GM06990 (cell line): ENCODE measurements at regions not wholly inside any gene's neighbourhood (a gene's known extent, or its start where the extent isn't known, plus 50 kb on each side); places are given as distances from the start of the nearest gene placed in this dataset.

Experiments used
- DNase-seq: peaks from one replicate; pipeline ENCODE4 v3.0.0-alpha.2; 2011; ENCODE audit not compliant: insufficient read length; ENCODE audit errors: extremely low read depth
- H3K27me3 ChIP-seq: replicated peaks from 2 replicates; pipeline ENCODE4 v1.6.0; 2011; ENCODE audit warnings: low read length; ENCODE audit not compliant: control insufficient read depth, insufficient read depth
- H3K36me3 ChIP-seq: 2 replicates; pipeline ENCODE4 v1.5.1; 2011; ENCODE audit warnings: low read length; ENCODE audit not compliant: control insufficient read depth, insufficient read depth
- H3K4me3 ChIP-seq: replicated peaks from 2 replicates; pipeline ENCODE4 v1.5.1; 2011; ENCODE audit warnings: low read depth, mild to moderate bottlenecking, control low read depth, low read length
- TF ChIP-seq, protein P1 (sequence below): IDR thresholded peaks from 2 replicates; pipeline ENCODE4 v1.5.1; 2011; ENCODE audit warnings: low read length, control low read depth, mild to moderate bottlenecking, inconsistent platforms; ENCODE audit not compliant: insufficient read depth, poor library complexity, severe bottlenecking

DNA sequence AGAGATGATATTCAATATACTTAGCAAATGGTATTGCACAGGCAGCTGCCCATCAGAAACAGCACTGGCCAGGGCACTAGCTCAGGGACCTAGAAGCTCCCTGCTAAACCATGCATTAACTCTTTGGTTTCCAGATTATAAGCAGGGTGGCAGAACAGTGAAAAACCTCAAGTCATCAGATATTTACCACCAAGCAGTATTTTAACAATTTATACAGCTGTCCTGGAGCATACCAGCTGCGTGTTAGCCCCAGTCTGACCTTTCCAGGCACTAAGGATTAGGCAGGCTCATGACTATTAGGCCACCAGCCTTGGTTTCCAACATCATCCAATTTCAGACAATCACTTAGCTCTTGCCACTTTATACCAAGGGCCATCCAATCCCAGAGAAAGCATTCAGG is 326.5 kb downstream of the CAAP1 start:
- Histone ChIP-seq H3K36me3 (no peaks in the 10 kb centered on the region), H3K27me3 (no peaks in the 10 kb centered on the region), H3K4me3 (no peak overlapping the region)
- no peak for DNase-seq
- TF ChIP-seq, protein P1, sequence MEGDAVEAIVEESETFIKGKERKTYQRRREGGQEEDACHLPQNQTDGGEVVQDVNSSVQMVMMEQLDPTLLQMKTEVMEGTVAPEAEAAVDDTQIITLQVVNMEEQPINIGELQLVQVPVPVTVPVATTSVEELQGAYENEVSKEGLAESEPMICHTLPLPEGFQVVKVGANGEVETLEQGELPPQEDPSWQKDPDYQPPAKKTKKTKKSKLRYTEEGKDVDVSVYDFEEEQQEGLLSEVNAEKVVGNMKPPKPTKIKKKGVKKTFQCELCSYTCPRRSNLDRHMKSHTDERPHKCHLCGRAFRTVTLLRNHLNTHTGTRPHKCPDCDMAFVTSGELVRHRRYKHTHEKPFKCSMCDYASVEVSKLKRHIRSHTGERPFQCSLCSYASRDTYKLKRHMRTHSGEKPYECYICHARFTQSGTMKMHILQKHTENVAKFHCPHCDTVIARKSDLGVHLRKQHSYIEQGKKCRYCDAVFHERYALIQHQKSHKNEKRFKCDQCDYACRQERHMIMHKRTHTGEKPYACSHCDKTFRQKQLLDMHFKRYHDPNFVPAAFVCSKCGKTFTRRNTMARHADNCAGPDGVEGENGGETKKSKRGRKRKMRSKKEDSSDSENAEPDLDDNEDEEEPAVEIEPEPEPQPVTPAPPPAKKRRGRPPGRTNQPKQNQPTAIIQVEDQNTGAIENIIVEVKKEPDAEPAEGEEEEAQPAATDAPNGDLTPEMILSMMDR = no peak

DNA sequence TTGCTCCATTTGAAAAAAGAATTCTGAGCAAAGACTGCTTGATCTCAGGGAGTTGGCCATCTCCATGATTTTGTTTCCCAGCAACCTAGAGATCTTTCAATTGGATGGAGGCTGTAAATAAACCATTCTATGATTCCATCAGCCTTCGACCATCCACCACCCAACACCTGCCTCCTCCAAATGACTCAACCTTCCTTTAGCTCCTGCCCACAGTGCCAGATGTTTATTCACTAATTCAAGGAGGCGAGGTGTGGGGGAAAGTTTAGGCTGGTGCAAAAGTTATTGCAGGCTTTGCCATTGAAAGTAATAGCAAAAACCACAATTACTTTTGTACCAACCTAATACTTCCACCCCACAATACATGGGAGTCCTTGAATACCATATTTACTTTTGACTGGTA is 327.5 kb downstream of the CAAP1 start:
- H3K36me3 ChIP-seq = no peaks in the 10 kb centered on the region
- TF ChIP-seq, protein P1 = no peak
- no peak overlapping the region for H3K4me3 ChIP-seq
- DNase-seq = no peak
- no peaks in the 10 kb centered on the region for H3K27me3 ChIP-seq

DNA sequence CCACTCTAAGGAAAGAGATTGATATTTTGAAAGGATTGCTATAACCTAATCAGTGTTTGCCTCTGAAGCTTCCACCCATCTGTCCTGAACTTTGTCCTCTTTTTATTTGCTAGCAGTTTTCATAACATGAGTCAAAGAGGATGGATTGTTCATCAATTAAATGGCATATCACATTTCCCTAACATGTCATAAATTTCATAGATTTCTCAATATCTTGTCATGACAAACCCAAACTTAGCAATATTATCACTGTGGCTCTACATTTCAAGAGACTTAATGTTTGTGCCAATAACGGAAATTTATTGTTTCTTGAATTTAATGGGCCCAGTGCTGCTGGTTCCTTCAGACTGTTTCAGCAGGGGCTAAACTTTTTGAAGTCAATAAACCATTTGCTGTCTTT is 330.3 kb downstream of the CAAP1 start:
- TF ChIP-seq, protein P1 = no peak
- no peak overlapping the region for H3K4me3 ChIP-seq
- DNase-seq = no peak
- H3K36me3 ChIP-seq = no peaks in the 10 kb centered on the region
- no peaks in the 10 kb centered on the region for H3K27me3 ChIP-seq

DNA sequence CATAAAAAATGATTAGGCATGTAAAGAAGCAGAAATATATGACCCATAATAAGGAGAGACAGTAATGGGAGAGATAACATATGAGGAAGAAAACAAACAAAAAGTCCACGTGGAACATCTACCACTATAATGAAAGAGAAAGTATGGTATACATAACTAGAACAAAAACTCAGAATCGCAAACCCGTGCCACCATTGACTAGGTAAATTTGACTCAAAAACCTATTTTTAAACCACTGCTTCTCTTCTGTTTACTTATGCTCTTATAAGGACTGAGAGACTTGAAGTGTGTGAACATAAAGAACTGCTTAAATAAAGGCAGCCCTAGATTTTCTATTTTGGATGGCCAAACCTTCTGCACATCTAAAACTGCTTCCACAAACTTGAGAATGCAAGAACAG is 330.7 kb downstream of the CAAP1 start:
- TF ChIP-seq, protein P1 = no peak
- no peak for DNase-seq
- H3K27me3 ChIP-seq = no peaks in the 10 kb centered on the region
- H3K36me3 ChIP-seq = no peaks in the 10 kb centered on the region
- no peak overlapping the region for H3K4me3 ChIP-seq

DNA sequence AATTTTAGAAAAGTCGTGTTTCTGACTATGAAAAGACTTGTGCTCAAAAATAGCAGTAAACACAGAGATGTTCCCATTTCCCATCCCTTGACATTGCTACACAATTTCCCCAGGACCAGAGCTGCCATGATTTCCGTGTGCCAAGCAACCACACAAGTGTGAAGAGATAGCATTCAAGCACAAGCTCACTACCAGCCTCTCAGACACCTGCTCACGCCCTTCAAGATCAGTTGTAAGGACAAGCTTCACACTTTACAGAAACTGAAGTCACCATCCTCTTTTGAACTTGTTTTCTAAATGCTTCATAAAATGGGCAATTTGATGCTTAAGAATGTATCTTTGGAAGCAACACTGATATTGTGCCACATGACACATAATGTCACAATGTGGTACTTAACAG is 333.1 kb downstream of the CAAP1 start:
- TF ChIP-seq, protein P1 = no peak
- H3K27me3 ChIP-seq = no peaks in the 10 kb centered on the region
- no peaks in the 10 kb centered on the region for H3K36me3 ChIP-seq
- H3K4me3 ChIP-seq = no peak overlapping the region
- no peak for DNase-seq

DNA sequence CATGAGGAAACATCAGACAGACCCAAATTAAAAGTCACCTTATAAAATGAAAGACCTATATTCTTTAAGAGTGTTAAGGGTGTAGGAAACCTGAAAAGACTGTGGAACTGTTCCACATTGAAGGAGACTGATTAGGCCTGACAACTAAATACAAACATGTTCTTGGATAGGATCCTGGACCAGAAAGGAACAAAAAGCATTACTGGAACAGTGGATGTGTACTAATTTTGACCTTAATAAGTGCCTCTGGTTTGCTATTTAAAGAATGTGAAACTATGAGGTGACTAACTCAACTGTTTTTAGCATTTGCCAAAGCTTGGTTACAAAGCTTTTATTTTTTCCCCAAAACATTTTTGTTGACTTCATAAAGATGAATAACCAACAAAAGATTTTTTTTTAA is 340.6 kb downstream of the CAAP1 start:
- DNase-seq = no peak

More for the DNA sequence above, 340.6 kb downstream of the CAAP1 start:
- TF ChIP-seq, protein P1 = no peak
- no peak overlapping the region for H3K4me3 ChIP-seq
- H3K27me3 ChIP-seq = no peaks in the 10 kb centered on the region
- no peaks in the 10 kb centered on the region for H3K36me3 ChIP-seq
